GM18508 (cell line): ENCODE measurements at regions not wholly inside any gene's neighbourhood (a gene's known extent, or its start where the extent isn't known, plus 50 kb on each side); places are given as distances from the start of the nearest gene placed in this dataset.

Source experiments
- ATAC-seq: cut with Tn5 transposase; IDR thresholded peaks from one replicate; pipeline ENCODE4 v1.9.1; 2021; ENCODE audit warnings: moderate number of reproducible peaks; ENCODE audit not compliant: insufficient read depth, unreplicated experiment

- ATAC-seq, result no peak
Observed at GRCh38 chr2:56444339-56444738, 260.5 kb downstream of the CCDC85A start.

GRCh38 chr2:56448403-56449001 is 264.7 kb downstream of the CCDC85A start:
- ATAC-seq, result no peak

- ATAC-seq, result no peak
Observed at GRCh38 chr2:56449002-56449431, 265.2 kb downstream of the CCDC85A start.

- no peak for ATAC-seq
Observed at GRCh38 chr2:56449449-56449860, 265.7 kb downstream of the CCDC85A start.

DNA sequence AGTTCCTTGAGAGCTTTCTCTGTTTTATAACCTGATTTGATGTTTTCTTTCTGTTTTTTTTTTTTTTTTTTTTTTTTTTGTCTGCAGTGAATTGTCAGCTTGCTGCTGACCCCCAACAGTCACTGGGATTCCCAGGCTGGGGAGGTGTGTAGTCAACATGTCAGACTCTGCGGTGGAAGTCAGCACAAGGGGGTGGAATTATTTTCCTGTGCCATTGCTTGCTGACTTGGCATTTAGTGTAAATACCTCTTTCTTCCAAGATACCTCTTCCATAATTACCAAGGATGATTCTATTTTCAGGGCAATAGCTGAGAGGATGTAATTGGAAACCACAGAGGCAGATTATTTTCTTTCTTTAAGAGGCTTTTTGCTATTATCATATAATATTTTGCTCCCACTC is 266.3 kb downstream of the CCDC85A start:
- no peak for ATAC-seq

DNA sequence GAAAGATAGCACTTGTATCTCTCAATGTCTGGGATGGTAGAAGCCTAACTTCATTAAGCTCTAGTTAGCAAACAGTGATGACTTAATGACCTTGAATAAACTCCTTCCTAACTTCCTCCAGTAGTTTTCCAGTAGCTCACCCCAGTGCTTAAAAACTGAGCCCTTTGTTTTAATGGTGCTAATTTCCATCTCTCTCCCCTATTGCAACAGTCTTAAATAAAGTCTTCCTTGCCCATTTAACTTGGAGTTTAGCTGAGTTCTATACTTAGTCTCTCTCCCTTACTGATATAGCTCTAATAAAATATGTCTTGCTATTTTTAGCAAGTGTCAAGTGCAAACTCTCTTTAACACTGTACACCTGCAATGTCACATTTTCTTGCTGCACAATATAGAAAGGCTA is 267.0 kb downstream of the CCDC85A start:
- no peak for ATAC-seq

DNA sequence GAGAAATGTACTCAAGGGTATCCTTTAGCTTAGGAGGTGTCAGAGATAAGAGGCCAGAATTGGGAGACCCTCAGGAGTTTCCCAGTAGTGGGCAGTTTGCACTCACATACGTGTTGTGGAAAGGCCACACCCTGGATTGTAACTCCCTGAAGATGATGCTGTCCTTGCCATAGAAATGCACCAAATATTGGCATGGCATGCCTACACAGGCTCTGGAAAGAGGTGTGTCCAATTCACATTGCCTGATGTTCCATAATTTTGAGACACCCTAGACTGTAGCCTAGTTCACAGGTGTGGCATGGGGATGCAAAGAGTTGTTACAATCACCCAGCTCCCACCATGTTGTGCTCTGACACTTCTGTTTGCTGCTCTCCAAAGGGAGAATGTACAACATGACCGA is 271.9 kb downstream of the CCDC85A start:
- no peak for ATAC-seq

GRCh38 chr2:56456791-56457190 is 273.0 kb downstream of the CCDC85A start:
- no peak for ATAC-seq

- ATAC-seq, result no peak
Observed at GRCh38 chr2:56460508-56460907, 276.7 kb downstream of the CCDC85A start.

GRCh38 chr2:56464066-56464465 is 280.3 kb downstream of the CCDC85A start:
- no peak for ATAC-seq

DNA sequence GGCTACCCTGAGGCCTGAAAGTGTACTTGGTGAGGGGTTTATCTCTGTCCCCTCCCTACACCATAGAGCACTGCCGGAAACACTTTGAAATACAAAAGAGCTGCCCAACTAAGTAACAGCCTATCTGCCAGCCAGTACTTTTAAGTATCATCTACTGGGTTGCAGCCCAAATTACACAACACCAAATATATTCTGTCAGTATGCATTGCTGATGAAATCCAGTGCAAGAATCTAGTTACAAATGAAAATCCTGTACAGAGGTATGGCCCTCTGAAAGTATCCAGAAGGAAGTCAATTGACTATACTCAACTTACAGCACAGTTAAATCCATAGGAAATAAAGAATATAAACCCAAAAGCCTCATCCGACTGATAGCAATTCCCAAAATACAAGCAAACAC is 280.8 kb downstream of the CCDC85A start:
- ATAC-seq, result no peak

- no peak for ATAC-seq
Observed at GRCh38 chr2:56465491-56465890, 281.7 kb downstream of the CCDC85A start.

DNA sequence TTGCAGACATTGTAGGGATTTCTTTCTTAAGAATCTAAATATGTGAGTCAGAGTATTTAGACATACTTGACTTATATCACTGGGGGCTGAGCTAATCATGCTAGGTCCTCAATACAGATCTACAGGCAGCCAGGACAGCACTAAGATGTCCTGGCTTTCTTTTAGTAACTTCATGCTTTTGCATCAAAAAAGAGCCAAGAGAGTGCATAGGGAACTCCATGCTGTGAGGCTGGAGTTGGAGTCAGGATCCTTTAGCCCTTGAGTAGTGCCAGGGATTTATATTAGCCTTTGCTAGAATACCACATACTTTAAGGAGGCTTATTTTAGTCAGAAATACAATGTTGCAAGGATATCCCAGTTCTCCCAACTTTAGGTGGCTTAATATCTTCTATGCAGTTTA is 289.7 kb downstream of the CCDC85A start:
- ATAC-seq, result no peak

DNA sequence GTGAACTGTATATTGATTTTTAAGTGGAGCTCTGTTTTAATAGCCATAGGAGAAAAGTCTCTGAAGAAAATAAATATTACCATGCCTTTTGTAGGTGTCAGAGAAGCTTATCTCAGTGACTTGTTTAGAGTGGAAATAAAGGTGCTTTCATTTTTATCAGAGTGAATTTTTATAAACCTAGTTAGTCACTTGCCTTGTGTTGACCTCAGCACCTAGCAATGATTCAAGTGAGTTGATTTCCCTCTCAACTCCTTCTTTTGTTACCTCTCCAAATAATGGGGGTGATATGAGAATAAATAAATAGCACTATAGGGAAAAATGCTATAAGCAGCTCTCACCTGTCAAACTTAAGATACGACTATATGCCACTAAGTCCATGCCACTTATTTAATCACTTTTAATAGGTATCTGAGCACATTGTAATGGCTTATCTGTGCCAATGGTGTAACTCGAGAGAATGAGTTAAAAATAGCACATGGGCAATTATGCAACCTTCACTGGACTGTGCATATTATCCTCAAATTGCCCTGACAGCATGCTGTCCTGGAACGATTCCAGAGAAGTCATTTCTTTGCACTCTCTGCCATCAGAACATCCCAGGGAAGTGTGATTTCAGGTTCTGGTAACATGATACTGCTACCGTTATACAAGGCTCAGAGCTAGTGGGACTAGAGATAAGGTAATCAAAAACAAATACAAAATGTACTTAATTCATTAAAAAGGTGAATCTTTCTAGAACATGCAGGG is 290.8 kb downstream of the CCDC85A start:
- ATAC-seq, result no peak

- ATAC-seq, result no peak
Observed at GRCh38 chr2:56475191-56475590, 291.4 kb downstream of the CCDC85A start.

DNA sequence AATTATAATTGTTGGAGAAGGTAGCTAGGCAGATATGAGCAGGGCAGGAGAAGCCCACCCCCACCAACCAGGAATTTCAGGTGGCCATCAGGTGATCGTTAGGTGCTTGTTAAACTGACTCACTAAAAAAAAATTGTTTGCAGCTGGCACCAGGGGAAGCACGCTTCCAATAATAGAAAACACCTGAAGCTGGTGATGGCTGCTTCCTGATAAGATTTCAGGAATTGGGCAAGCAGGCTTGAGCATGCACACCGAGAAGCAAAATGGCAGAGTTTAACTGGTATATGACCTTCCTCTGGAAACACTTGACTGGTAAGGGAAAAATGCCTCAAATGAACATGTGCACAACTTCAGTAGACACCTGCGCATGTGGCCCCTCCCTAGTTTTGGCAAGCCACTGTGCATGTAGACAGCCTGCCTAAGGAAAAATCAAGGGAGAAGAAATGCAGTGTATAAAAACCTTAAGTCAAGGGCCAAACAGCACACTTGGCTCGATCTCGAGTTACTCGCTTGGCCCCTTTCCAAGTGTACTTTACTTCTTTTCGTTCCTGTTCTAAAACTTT is 292.8 kb downstream of the CCDC85A start:
- no peak for ATAC-seq

- ATAC-seq, result no peak
Observed at GRCh38 chr2:56478027-56478426, 294.2 kb downstream of the CCDC85A start.

GRCh38 chr2:56483081-56483480 is 299.3 kb downstream of the CCDC85A start:
- no peak for ATAC-seq

- no peak for ATAC-seq
Observed at GRCh38 chr2:56484906-56485305, 301.1 kb downstream of the CCDC85A start.

GRCh38 chr2:56500317-56500716 is 316.5 kb downstream of the CCDC85A start:
- ATAC-seq, result no peak

DNA sequence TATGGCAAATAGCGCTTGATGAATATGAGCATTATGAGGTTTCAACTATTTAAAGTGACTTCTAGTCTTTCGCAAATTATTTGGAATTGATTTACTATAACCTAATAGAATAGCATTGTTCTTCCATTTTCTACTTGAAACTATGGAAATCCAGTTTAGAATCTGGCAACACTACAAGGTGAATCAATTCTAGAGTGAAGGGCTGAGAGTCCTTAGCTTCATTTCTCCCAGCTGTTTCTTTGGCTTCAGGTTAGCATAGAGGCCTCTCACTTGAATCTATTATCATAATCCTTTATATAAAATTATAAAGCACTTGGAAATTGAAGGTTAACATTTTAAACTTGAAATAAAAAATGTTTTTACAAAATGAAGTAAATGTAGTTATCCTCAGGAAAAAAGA is 318.8 kb downstream of the CCDC85A start:
- no peak for ATAC-seq

DNA sequence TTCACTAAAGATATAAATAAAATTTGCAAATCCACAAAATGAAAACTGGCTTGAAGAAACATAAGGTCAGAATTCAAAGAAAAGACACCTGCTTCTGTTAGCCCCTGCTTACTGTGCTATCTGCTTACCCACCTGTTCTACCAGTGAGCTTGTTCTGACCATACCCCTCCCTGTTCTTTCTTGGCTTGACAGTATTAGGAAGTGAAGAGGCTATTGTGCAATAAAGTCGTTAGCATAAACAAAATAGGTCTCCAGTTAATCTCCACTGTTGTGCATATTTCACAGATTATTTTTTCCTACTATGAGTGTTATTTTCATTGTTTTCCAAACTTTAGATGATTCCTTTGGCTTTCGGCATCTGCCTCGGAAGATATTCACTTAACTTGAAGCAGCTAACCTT is 322.1 kb downstream of the CCDC85A start:
- no peak for ATAC-seq
